ENCODE measurements at regions not wholly inside any gene's neighbourhood (a gene's known extent, or its start where the extent isn't known, plus 50 kb on each side); places are given as distances from the start of the nearest gene placed in this dataset.

DNA sequence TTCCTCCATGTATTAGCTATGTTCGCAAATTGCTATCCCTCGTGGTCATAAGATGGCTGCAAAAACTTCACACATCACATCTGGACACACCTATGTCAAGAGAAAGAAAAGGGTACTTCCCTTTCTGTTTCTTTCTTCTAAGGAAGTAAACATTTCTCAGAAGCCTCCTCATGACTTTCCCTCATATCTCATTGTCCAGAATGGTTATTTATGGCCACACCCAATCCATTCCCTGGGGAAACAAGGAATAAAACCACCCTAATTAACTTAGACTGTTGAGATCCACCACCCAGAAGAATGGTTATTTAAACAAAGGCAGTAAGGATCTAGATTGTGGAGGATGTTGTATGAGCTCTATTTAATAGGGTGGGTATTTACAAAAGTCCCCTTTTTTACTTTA lies 160.8 kb upstream of the LNX1 start:
- no peak overlapping the region for H3K27ac Mint-ChIP-seq
- no peaks in the 10 kb centered on the region for H3K36me3 Mint-ChIP-seq (ENCODE audit: insufficient read depth)

DNA sequence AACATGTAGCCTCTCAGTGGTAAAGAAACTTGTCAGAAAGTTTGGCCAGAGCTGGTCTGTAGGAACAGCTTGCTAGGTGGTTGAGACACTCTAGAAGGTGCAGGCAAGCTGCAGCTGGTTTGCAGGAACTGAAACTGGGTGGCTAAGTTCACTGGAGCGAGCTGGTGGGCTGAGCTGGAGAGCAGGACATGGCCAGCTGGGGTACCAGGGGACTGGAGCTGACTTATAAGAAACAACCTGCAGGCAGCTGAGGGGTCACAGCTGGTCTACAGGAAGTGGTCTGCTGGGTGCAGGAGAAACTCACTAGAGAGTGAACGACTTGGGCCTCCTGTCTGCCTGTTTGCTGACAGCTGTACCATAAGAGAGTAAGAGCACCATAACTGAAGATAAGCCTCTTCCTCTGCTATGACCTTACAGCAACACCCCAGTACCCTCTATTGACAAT lies 157.1 kb upstream of the LNX1 start:
- Mint-ChIP-seq H3K27ac (no peak overlapping the region), H3K36me3 (ENCODE audit: insufficient read depth) (no peaks in the 10 kb centered on the region), H3K4me3 (ENCODE audit: low read depth) (no peak overlapping the region), H3K27me3 (peaks cover 3% of the 10 kb centered on the region), H3K4me1 (ENCODE audit: low read depth) (no peaks in the 10 kb centered on the region), H3K9me3 (ENCODE audit: low read depth) (no peaks in the 10 kb centered on the region)
- TF ChIP-seq, protein P1, sequence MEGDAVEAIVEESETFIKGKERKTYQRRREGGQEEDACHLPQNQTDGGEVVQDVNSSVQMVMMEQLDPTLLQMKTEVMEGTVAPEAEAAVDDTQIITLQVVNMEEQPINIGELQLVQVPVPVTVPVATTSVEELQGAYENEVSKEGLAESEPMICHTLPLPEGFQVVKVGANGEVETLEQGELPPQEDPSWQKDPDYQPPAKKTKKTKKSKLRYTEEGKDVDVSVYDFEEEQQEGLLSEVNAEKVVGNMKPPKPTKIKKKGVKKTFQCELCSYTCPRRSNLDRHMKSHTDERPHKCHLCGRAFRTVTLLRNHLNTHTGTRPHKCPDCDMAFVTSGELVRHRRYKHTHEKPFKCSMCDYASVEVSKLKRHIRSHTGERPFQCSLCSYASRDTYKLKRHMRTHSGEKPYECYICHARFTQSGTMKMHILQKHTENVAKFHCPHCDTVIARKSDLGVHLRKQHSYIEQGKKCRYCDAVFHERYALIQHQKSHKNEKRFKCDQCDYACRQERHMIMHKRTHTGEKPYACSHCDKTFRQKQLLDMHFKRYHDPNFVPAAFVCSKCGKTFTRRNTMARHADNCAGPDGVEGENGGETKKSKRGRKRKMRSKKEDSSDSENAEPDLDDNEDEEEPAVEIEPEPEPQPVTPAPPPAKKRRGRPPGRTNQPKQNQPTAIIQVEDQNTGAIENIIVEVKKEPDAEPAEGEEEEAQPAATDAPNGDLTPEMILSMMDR (IDR thresholded peaks at IDR 0.05; ENCODE audit: unreplicated experiment): no peak
- DNase-seq (ENCODE audit: low spot score, unreplicated experiment): no peak

More for the DNA sequence above, 160.8 kb upstream of the LNX1 start:
- H3K27me3 Mint-ChIP-seq: peaks cover 3% of the 10 kb centered on the region
- no peak for DNase-seq (ENCODE audit: low spot score, unreplicated experiment)
- H3K4me1 Mint-ChIP-seq (ENCODE audit: low read depth): no peaks in the 10 kb centered on the region
- peaks cover 8% of the 10 kb centered on the region for H3K9me3 Mint-ChIP-seq (ENCODE audit: low read depth)
- H3K4me3 Mint-ChIP-seq (ENCODE audit: low read depth): no peak overlapping the region
- TF ChIP-seq, protein P1 (IDR thresholded peaks at IDR 0.05; ENCODE audit: unreplicated experiment): no peak

DNA sequence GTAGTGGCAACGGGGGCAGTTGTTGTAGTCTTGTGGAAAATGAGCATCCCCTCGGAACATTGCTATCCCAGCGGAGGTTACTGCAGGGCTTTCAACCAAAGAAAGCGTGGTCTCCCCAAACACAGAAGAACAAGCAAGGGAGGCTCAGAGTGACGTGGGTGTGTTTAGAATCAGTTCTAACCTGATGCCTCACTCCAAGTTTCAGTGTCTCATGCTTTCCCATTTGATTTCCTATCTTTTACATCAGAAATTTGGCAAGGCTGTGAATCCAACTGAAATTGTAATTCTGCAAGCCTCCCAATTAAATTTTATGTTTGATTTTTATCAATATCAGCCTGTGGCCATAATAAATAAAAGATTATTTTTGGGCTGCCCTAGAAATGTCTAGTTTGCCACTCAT lies 156.1 kb upstream of the LNX1 start:
- DNase-seq (ENCODE audit: low spot score, unreplicated experiment): no peak
- H3K27ac Mint-ChIP-seq: no peak overlapping the region
- H3K36me3 Mint-ChIP-seq (ENCODE audit: insufficient read depth): no peaks in the 10 kb centered on the region
- H3K27me3 Mint-ChIP-seq: peaks cover 3% of the 10 kb centered on the region
- TF ChIP-seq, protein P1 (IDR thresholded peaks at IDR 0.05; ENCODE audit: unreplicated experiment): no peak
- H3K4me1 Mint-ChIP-seq (ENCODE audit: low read depth): no peaks in the 10 kb centered on the region
- H3K4me3 Mint-ChIP-seq (ENCODE audit: low read depth): no peak overlapping the region
- no peaks in the 10 kb centered on the region for H3K9me3 Mint-ChIP-seq (ENCODE audit: low read depth)

DNA sequence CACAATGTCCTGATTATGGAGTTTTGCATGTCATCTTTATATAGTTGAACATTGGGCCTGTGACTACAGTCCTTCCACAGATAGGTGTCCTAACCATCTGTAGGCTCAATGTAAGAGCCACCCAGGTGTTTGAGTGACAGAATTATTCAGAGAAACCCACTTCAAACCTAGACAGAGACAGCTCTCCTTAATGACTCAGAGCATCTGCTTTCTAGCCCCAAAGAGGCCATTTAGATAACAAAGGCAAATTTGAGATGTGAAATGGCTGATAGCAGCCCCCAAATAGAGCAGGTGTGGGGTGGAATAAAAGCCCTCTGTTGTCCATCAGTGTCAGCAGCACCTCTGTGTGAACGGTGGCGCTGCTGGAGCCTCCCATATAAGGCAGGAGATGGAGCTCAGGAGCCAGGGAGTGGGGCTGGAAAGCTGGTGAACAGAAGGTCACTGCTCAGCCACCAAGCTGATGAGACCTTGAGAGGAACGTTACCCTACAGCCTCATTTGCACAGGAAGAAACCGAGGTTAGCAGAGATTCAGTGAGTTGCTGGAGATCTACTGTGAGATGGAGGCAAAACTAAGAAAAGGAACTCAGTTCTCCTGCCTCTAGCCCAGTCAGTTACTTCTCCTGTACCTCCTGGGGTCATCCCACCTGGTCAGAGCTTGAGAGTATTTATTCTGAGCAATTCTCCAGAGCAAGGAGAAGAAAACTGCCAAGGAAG lies 153.3 kb upstream of the LNX1 start:
- Mint-ChIP-seq H3K36me3 (ENCODE audit: insufficient read depth) (no peaks in the 10 kb centered on the region), H3K4me3 (ENCODE audit: low read depth) (no peak overlapping the region), H3K27ac (no peak overlapping the region), H3K4me1 (ENCODE audit: low read depth) (no peaks in the 10 kb centered on the region), H3K27me3 (no peaks in the 10 kb centered on the region), H3K9me3 (ENCODE audit: low read depth) (no peaks in the 10 kb centered on the region)
- TF ChIP-seq, protein P1 (IDR thresholded peaks at IDR 0.05; ENCODE audit: unreplicated experiment): no peak
- no peak for DNase-seq (ENCODE audit: low spot score, unreplicated experiment)

DNA sequence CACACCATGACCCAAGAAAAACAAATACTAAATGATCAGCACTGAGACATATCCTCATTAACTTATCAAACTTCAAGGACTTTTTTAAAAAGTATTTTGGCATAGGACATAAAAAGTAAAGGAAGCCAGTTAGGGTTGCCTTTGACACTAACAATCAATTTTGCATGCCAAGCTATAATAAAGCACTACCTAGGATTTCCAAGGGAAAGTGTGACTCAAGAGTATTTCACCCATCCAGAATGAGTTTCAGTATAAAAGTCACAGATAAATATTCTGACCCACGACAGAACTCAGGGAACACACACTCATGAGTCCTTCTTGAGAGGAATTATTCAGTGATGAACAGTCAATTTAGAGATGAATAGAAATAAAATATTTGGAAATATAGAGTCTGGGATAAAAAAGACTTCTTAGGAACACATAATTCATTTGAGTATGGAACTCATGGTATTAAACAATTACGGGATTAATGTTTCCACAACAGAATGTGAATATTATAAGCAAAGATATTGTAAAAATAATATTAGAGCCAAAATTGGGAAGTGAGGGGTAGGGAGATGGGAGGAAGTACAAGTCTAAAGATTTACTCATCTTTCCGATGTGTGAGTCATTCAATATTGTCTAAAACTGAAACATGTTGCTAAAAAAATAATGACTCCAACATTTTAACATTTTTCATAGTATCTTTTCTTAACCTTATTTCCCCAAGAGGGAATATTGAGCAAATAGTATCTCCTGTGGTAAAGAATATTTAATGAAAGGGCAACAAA lies 143.5 kb upstream of the LNX1 start:
- Mint-ChIP-seq H3K9me3 (ENCODE audit: low read depth) (no peaks in the 10 kb centered on the region), H3K4me3 (ENCODE audit: low read depth) (no peak overlapping the region), H3K27me3 (no peaks in the 10 kb centered on the region), H3K36me3 (ENCODE audit: insufficient read depth) (no peaks in the 10 kb centered on the region), H3K4me1 (ENCODE audit: low read depth) (no peaks in the 10 kb centered on the region), H3K27ac (no peak overlapping the region)
- DNase-seq (ENCODE audit: low spot score, unreplicated experiment): no peak
- TF ChIP-seq, protein P1 (IDR thresholded peaks at IDR 0.05; ENCODE audit: unreplicated experiment): no peak
